Pancreas (tissue), 10 donors: ENCODE measurements at regions not wholly inside any gene's neighbourhood (a gene's known extent, or its start where the extent isn't known, plus 50 kb on each side); places are given as distances from the start of the nearest gene placed in this dataset.

Source experiments
- ATAC-seq, 4 donors: fragments of 200-7000 bp; cut with Tn5 transposase; one replicate each; pipeline versions ENCODE4 v1.8.0 to v1.9.1; 2020; ENCODE audit warnings: mild to moderate bottlenecking in 4 of 4, moderate library complexity in 4 of 4
- DNase-seq, 6 donors: peaks; one replicate each; pipeline ENCODE4 v3.0.0-alpha.2; 2020
- FAIRE-seq: peaks from 2 replicates; lab custom pipeline; 2012; peaks lifted over from hg19 to GRCh38; lab: Jason Lieb, UNC
- H3K27ac ChIP-seq, 4 donors: fragments of 200-600 bp; sonication (generic); 1 replicate in 3 of 4; 2 replicates in 1 of 4; pipeline versions ENCODE4 v1.5.0 to v1.8.0; 2020
- H3K27me3 ChIP-seq, 4 donors: fragments of 200-600 bp; one replicate each; pipeline ENCODE4 v1.8.0; 2021
- H3K36me3 ChIP-seq, 3 donors: fragments of 200-600 bp; sonication (generic) in 1 of 3; one replicate each; pipeline versions ENCODE4 v1.5.0 to v1.8.0; 2020 to 2021
- H3K4me1 ChIP-seq, 3 donors: fragments of 200-600 bp; one replicate each; pipeline ENCODE4 v1.8.0; 2021
- H3K4me3 ChIP-seq, 4 donors: fragments of 200-600 bp; sonication (generic) in 2 of 4; one replicate each; pipeline versions ENCODE4 v1.5.0 to v1.8.0; 2020 to 2021
- H3K9me3 ChIP-seq, 4 donors: fragments of 200-600 bp; one replicate each; pipeline ENCODE4 v1.8.0; 2021
- WGBS, 2 donors: extraction: QIAGEN DNeasy Blood & Tissue Kit; methylation state at CpG; one replicate each; pipeline ENCODE4 v1.1.7; 2013; 5-methylcytosine and 5-hydroxymethylcytosine counted together
- intact Hi-C, 3 donors: fragments of 100-400 bp; cut with DNase I; formaldehyde crosslinking; loops; one replicate each; pipeline versions ENCODE4 v1.11.1 to v1.14.2; 2022
- TF ChIP-seq, protein P1 (sequence below), 4 donors: fragments of 200-600 bp; sonication (generic) in 3 of 4; IDR thresholded peaks; one replicate each; pipeline versions ENCODE4 v1.5.0 to v1.8.0; 2021; ENCODE audit warnings: antibody characterized with exemption in 4 of 4
- donor health status: healthy with polysubstance abuse.
- donor health status: DM: no; HTN: no; CAD: no; lungs with moderate emphysema.
- donor health status: DM: no; HTN: no; CAD: no.
- donor health status: control.
- donor health status: control.
- donor health status: Bipolar disorder and iron deficiency.
- donor health status: DM: yes; HTN: yes; CAD: no.
- donor health status: DM: no; HTN: no; CAD: no.
- donor health status: DM: no; HTN: no; CAD: no.
- donor health status: DM: yes; HTN: yes; CAD: no.

- Histone ChIP-seq H3K36me3 (no peaks in the 10 kb centered on the region), H3K27me3 (no peaks in the 10 kb centered on the region), H3K27ac (no peak overlapping the region), H3K4me1 (no peaks in the 10 kb centered on the region), H3K4me3 (no peak overlapping the region), H3K9me3 (no peaks in the 10 kb centered on the region)
- 85 to 89% methylated on average over 5 of the region's 5 CpGs for WGBS, 2 donors
- intact Hi-C loops, result no loop called here
- DNase-seq (no peak), ATAC-seq (no peak), FAIRE-seq (no peak)
- TF ChIP-seq, protein P1, sequence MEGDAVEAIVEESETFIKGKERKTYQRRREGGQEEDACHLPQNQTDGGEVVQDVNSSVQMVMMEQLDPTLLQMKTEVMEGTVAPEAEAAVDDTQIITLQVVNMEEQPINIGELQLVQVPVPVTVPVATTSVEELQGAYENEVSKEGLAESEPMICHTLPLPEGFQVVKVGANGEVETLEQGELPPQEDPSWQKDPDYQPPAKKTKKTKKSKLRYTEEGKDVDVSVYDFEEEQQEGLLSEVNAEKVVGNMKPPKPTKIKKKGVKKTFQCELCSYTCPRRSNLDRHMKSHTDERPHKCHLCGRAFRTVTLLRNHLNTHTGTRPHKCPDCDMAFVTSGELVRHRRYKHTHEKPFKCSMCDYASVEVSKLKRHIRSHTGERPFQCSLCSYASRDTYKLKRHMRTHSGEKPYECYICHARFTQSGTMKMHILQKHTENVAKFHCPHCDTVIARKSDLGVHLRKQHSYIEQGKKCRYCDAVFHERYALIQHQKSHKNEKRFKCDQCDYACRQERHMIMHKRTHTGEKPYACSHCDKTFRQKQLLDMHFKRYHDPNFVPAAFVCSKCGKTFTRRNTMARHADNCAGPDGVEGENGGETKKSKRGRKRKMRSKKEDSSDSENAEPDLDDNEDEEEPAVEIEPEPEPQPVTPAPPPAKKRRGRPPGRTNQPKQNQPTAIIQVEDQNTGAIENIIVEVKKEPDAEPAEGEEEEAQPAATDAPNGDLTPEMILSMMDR (IDR thresholded peaks at IDR 0.05), result no peak
Measured at GRCh38 chr13:73223372-73223781, 164.6 kb downstream of the KLF5 start.

DNA sequence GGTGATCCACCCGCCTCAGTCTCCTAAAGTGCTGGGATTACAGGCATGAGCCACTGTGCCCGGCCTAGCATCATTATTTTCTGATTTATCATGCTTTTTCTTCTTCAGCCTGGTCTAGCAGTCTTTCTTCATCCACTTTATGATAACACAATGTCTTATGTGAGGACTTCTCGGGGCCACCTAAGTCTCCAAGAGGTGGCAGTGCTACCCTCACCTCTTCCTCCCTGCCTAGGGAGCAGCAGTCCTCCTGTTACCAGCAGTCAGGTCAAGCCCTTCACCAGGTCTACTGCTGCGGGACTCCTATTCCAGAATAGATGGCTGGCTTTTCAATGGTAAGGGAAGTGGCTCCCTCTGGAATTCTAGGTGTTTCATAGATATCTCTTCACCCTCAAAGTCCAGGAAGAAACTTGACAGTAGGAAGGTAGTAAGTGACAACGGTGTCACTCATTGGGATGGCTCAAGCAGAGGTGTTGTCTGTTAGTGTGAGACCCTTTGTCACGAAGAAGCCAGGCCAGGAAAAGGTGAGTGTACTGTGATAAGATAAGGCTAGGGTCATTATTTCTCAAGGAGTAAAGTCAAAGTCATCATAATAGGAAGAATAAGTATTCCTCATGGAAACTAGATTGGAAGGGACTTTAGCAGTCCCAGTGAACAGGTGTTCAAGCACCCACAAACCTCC is 164.0 kb downstream of the KLF5 start:
- 79 to 85% methylated on average over 6 of the region's 6 CpGs for WGBS, 2 donors
- H3K4me1 ChIP-seq, result no peaks in the 10 kb centered on the region
- intact Hi-C loops, result no loop called here
- no peak for DNase-seq
- H3K27me3 ChIP-seq, result no peaks in the 10 kb centered on the region
- H3K9me3 ChIP-seq, result no peaks in the 10 kb centered on the region
- TF ChIP-seq, protein P1 (IDR thresholded peaks at IDR 0.05), result no peak
- H3K36me3 ChIP-seq, result no peaks in the 10 kb centered on the region
- H3K27ac ChIP-seq, result no peak overlapping the region
- ATAC-seq, result no peak
- no peak for FAIRE-seq
- no peak overlapping the region for H3K4me3 ChIP-seq

GRCh38 chr13:73220966-73221720 is 162.3 kb downstream of the KLF5 start:
- H3K27me3 ChIP-seq, result no peaks in the 10 kb centered on the region
- 64 to 69% methylated on average over 8 of the region's 8 CpGs for WGBS, 2 donors
- H3K9me3 ChIP-seq, result no peaks in the 10 kb centered on the region
- no peaks in the 10 kb centered on the region for H3K4me1 ChIP-seq
- H3K4me3 ChIP-seq, result no peak overlapping the region
- DNase-seq (no peak), ATAC-seq (no peak), FAIRE-seq (no peak)
- no peak overlapping the region for H3K27ac ChIP-seq
- TF ChIP-seq, protein P1 (IDR thresholded peaks at IDR 0.05), result no peak
- intact Hi-C loops, result no loop called here
- no peaks in the 10 kb centered on the region for H3K36me3 ChIP-seq

- Histone ChIP-seq H3K9me3 (no peaks in the 10 kb centered on the region), H3K27me3 (no peaks in the 10 kb centered on the region), H3K27ac (no peak overlapping the region), H3K4me1 (no peaks in the 10 kb centered on the region), H3K4me3 (no peak overlapping the region), H3K36me3 (no peaks in the 10 kb centered on the region)
- no peak for ATAC-seq
- no peak for DNase-seq
- intact Hi-C loops, result no loop called here
- FAIRE-seq, result no peak
- 68 to 89% methylated on average over 1 of the region's 1 CpG for WGBS, 2 donors
- TF ChIP-seq, protein P1 (IDR thresholded peaks at IDR 0.05), result no peak
Measured at GRCh38 chr13:73218181-73218580, 159.4 kb downstream of the KLF5 start.

DNA sequence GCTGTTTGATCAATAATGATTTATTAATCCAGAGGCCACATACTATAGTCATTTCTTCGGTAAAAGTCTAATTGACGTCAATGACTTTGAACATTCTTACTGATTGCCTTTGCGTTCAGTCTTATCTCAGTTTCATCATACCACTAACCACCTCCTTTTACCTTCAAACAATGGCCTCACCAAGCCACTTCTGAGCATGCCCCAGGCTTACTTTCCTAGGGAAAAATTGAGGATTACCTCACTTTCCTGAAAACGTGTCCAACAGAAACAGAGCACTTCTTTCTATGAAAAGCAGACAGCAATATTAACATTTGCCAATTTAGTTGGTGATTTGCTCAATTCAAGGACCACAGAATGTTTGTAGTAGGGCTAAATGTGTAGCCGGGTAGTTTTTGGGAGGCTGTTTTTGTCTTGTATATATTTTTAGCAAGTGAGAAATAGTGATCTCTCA is 157.6 kb downstream of the KLF5 start:
- H3K36me3 ChIP-seq, result no peaks in the 10 kb centered on the region
- TF ChIP-seq, protein P1 (IDR thresholded peaks at IDR 0.05), result no peak
- no peaks in the 10 kb centered on the region for H3K9me3 ChIP-seq
- no peaks in the 10 kb centered on the region for H3K4me1 ChIP-seq
- DNase-seq (no peak), FAIRE-seq (no peak), ATAC-seq (no peak)
- no peak overlapping the region for H3K27ac ChIP-seq
- H3K27me3 ChIP-seq, result no peaks in the 10 kb centered on the region
- intact Hi-C loops, result no loop called here
- WGBS, 2 donors, result 58 to 61% methylated on average over 5 of the region's 5 CpGs
- no peak overlapping the region for H3K4me3 ChIP-seq
